ENCODE measurements at regions not wholly inside any gene's neighbourhood (a gene's known extent, or its start where the extent isn't known, plus 50 kb on each side); places are given as distances from the start of the nearest gene placed in this dataset.
A peak's percentile ranks its signal among the peaks of the same experiment; 100 is the strongest.

GRCh38 chr3:106083207-106083606, 214.4 kb upstream of the CBLB start:
- Mint-ChIP-seq H3K4me3 (ENCODE audit: unreplicated experiment) (no peak overlapping the region), H3K27ac (ENCODE audit: low read depth, unreplicated experiment) (no peak overlapping the region), H3K36me3 (ENCODE audit: insufficient read depth, unreplicated experiment) (no peaks in the 10 kb centered on the region), H3K4me1 (ENCODE audit: insufficient read depth, unreplicated experiment) (no peaks in the 10 kb centered on the region), H3K9me3 (ENCODE audit: unreplicated experiment) (no peaks in the 10 kb centered on the region), H3K27me3 (ENCODE audit: insufficient read depth, unreplicated experiment) (no peaks in the 10 kb centered on the region)
- DNase-seq (ENCODE audit: unreplicated experiment) = no peak
- POLR2A ChIA-PET = no interaction called here
- no TSS peak for BruUV-seq (replicated peaks)
- CTCF ChIA-PET = no interaction called here
- TF ChIP-seq CTCF (IDR thresholded peaks at IDR 0.05; ENCODE audit: unreplicated experiment) = no peak
- intact Hi-C loops (cut with micrococcal nuclease) = no loop called here

- ChIA-PET POLR2A (no interaction called here), CTCF (no interaction called here)
- no peak overlapping the region for H3K4me3 Mint-ChIP-seq (ENCODE audit: unreplicated experiment)
- TF ChIP-seq CTCF (IDR thresholded peaks at IDR 0.05; ENCODE audit: unreplicated experiment) = no peak
- H3K27me3 Mint-ChIP-seq (ENCODE audit: insufficient read depth, unreplicated experiment) = no peaks in the 10 kb centered on the region
- no peaks in the 10 kb centered on the region for H3K36me3 Mint-ChIP-seq (ENCODE audit: insufficient read depth, unreplicated experiment)
- intact Hi-C loops (cut with micrococcal nuclease) = no loop called here
- no peak for DNase-seq (ENCODE audit: unreplicated experiment)
- H3K9me3 Mint-ChIP-seq (ENCODE audit: unreplicated experiment) = no peaks in the 10 kb centered on the region
- no peaks in the 10 kb centered on the region for H3K4me1 Mint-ChIP-seq (ENCODE audit: insufficient read depth, unreplicated experiment)
- no TSS peak for BruUV-seq (replicated peaks)
- H3K27ac Mint-ChIP-seq (ENCODE audit: low read depth, unreplicated experiment) = no peak overlapping the region
Observed at GRCh38 chr3:106083854-106084253, 215.0 kb upstream of the CBLB start.

- ChIA-PET CTCF (no interaction called here), POLR2A (no interaction called here)
- H3K4me3 Mint-ChIP-seq (ENCODE audit: unreplicated experiment) = no peak overlapping the region
- intact Hi-C loops (cut with micrococcal nuclease) = no loop called here
- no TSS peak for BruUV-seq (replicated peaks)
- no peak for TF ChIP-seq CTCF (IDR thresholded peaks at IDR 0.05; ENCODE audit: unreplicated experiment)
- no peaks in the 10 kb centered on the region for H3K9me3 Mint-ChIP-seq (ENCODE audit: unreplicated experiment)
- no peaks in the 10 kb centered on the region for H3K4me1 Mint-ChIP-seq (ENCODE audit: insufficient read depth, unreplicated experiment)
- no peak for DNase-seq (ENCODE audit: unreplicated experiment)
- H3K27me3 Mint-ChIP-seq (ENCODE audit: insufficient read depth, unreplicated experiment) = no peaks in the 10 kb centered on the region
- H3K27ac Mint-ChIP-seq (ENCODE audit: low read depth, unreplicated experiment) = no peak overlapping the region
- H3K36me3 Mint-ChIP-seq (ENCODE audit: insufficient read depth, unreplicated experiment) = no peaks in the 10 kb centered on the region
Observed at GRCh38 chr3:106086038-106086437, 217.2 kb upstream of the CBLB start.

GRCh38 chr3:106086636-106087035, 217.8 kb upstream of the CBLB start:
- intact Hi-C loops (cut with micrococcal nuclease) = no loop called here
- Mint-ChIP-seq H3K27me3 (ENCODE audit: insufficient read depth, unreplicated experiment) (no peaks in the 10 kb centered on the region), H3K4me3 (ENCODE audit: unreplicated experiment) (no peak overlapping the region), H3K4me1 (ENCODE audit: insufficient read depth, unreplicated experiment) (no peaks in the 10 kb centered on the region), H3K9me3 (ENCODE audit: unreplicated experiment) (no peaks in the 10 kb centered on the region), H3K36me3 (ENCODE audit: insufficient read depth, unreplicated experiment) (no peaks in the 10 kb centered on the region), H3K27ac (ENCODE audit: low read depth, unreplicated experiment) (no peak overlapping the region)
- CTCF ChIA-PET = no interaction called here
- TF ChIP-seq CTCF (IDR thresholded peaks at IDR 0.05; ENCODE audit: unreplicated experiment) = no peak
- POLR2A ChIA-PET = no interaction called here
- no TSS peak for BruUV-seq (replicated peaks)
- peak; percentile 21 for DNase-seq (ENCODE audit: unreplicated experiment)
